PC-3 (cell line): ENCODE measurements at regions not wholly inside any gene's neighbourhood (a gene's known extent, or its start where the extent isn't known, plus 50 kb on each side); places are given as distances from the start of the nearest gene placed in this dataset.

Experiments used
- ATAC-seq: fragments of 200-7000 bp; cut with Tn5 transposase; 2 replicates; pipeline ENCODE4 v1.9.1; 2020; ENCODE audit warnings: mild to moderate bottlenecking, moderate library complexity
- BruUV-seq: library from RNA; stranded (reverse); fragments of 400-500 nt; replicated peaks from 2 replicates; lab custom pipeline; 2021; lab: Mats Ljungman, UMichigan
- CTCF ChIA-PET: fragments of 300-600 bp; sonication (Branson Sonifier 250); formaldehyde crosslinking; loops from one replicate; lab custom pipeline; 2022; ENCODE audit warnings: antibody characterized with exemption; lab: Charles Lee
- POLR2A ChIA-PET: fragments of 300-600 bp; sonication (Branson Sonifier 250); formaldehyde crosslinking; loops from one replicate; lab custom pipeline; 2022; ENCODE audit warnings: antibody characterized with exemption; ENCODE audit not compliant: unreplicated experiment; lab: Charles Lee
- DNase-seq: peaks from one replicate; pipeline ENCODE4 v3.0.0-alpha.2; 2015
- H2AFZ ChIP-seq: fragments of 300-600 bp; sonication (generic); 2 replicates; pipeline ENCODE4 v1.6.0; 2016; ENCODE audit warnings: antibody characterized with exemption, low read length
- H3F3A ChIP-seq: fragments of 300-600 bp; sonication (generic); one replicate; pipeline ENCODE4 v1.6.0; 2017; ENCODE audit warnings: antibody characterized with exemption, low read length, control low read depth, mild to moderate bottlenecking; ENCODE audit not compliant: unreplicated experiment
- H3K27ac ChIP-seq: fragments of 300-600 bp; sonication (generic); 2 replicates; pipeline ENCODE4 v1.5.1; 2016; ENCODE audit warnings: mild to moderate bottlenecking, low read length
- H3K27me3 ChIP-seq: fragments of 300-600 bp; sonication (generic); 2 replicates; pipeline ENCODE4 v1.6.1; 2016; ENCODE audit warnings: low read length, mixed read lengths
- H3K36me3 ChIP-seq: fragments of 300-600 bp; sonication (generic); 2 replicates; pipeline ENCODE4 v1.6.1; 2016; ENCODE audit warnings: low read depth, mixed run types, low read length, mixed read lengths
- H3K4me1 ChIP-seq: fragments of 300-600 bp; sonication (generic); 2 replicates; pipeline ENCODE4 v1.5.1; 2016; ENCODE audit warnings: low read length; ENCODE audit not compliant: insufficient read depth
- H3K4me2 ChIP-seq: fragments of 300-600 bp; sonication (generic); 2 replicates; pipeline ENCODE4 v1.6.0; 2016; ENCODE audit warnings: low read length
- H3K4me3 ChIP-seq: fragments of 300-600 bp; sonication (generic); 2 replicates; pipeline ENCODE4 v1.5.1; 2016; ENCODE audit warnings: mild to moderate bottlenecking, low read length, mixed read lengths
- H3K79me2 ChIP-seq: fragments of 300-600 bp; sonication (generic); 2 replicates; pipeline ENCODE4 v1.6.1; 2017; ENCODE audit warnings: low read length, mixed read lengths
- H3K9ac ChIP-seq: fragments of 300-600 bp; sonication (generic); 2 replicates; pipeline ENCODE4 v1.6.0; 2016; ENCODE audit warnings: mild to moderate bottlenecking, low read length
- H3K9me2 ChIP-seq: fragments of 300-600 bp; sonication (generic); replicated peaks from 2 replicates; pipeline ENCODE4 v1.6.1; 2016; ENCODE audit warnings: mixed run types, low read length, mixed read lengths
- H3K9me3 ChIP-seq: fragments of 300-600 bp; sonication (generic); 2 replicates; pipeline ENCODE4 v1.6.1; 2016; ENCODE audit warnings: low read length, mixed read lengths
- H4K20me1 ChIP-seq: fragments of 300-600 bp; sonication (generic); 2 replicates; pipeline ENCODE4 v1.6.1; 2016; ENCODE audit warnings: low read length, mixed read lengths
- EZH2 ChIP-seq: fragments of 300-600 bp; sonication (generic); IDR thresholded peaks from one replicate; pipeline ENCODE4 v1.6.1; 2017; ENCODE audit warnings: antibody characterized with exemption, mild to moderate bottlenecking, low read length; ENCODE audit not compliant: unreplicated experiment
- EZH2phosphoT487 ChIP-seq: fragments of 300-600 bp; sonication (generic); IDR thresholded peaks from 2 replicates; pipeline ENCODE4 v1.6.1; 2018; ENCODE audit warnings: mild to moderate bottlenecking, antibody characterized with exemption, low read length, borderline replicate concordance
- intact Hi-C: fragments of 100-400 bp; cut with micrococcal nuclease; formaldehyde crosslinking; loops from 2 replicates; pipeline ENCODE4 v1.9.0; 2023
- TF ChIP-seq, protein P1 (sequence below): fragments of 300-600 bp; sonication (generic); conservative IDR thresholded peaks from 2 replicates; pipeline ENCODE4 v1.5.1; 2017; ENCODE audit warnings: antibody characterized with exemption, low read depth, mild to moderate bottlenecking, low read length

DNA sequence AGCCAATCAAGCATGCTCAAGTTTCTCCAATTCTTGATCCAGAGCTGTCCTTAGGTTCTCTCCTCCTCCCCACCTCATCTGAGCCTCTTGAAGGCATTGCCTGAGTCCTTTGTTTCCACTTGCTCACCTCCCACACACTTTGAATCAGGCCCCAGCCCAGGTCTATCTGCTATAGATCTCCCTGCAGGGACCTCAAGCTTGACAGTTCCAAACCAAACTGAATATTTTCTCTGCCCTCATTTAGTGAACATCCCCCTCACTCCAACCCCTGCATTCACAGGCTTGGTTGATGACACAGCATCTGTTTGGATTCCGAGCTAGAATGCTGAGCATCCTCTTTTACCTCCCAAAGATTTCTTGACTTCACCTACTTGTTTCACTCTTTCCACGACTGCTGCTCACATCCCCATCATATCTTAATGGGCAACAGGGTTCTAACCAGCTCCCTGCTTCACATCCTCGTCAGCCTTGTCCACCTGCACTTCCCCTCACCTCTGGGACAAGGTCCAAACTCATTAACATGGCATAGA lies 474.5 kb downstream of the ZSWIM6 start:
- H3K4me2 ChIP-seq: no peak overlapping the region
- no peaks in the 10 kb centered on the region for H3K9me2 ChIP-seq
- no peaks in the 10 kb centered on the region for H3F3A ChIP-seq
- ChIA-PET CTCF (no interaction called here), POLR2A (no interaction called here)
- no TSS peak for BruUV-seq
- no peaks in the 10 kb centered on the region for H3K27me3 ChIP-seq
- no peak for ATAC-seq
- no peaks in the 10 kb centered on the region for H4K20me1 ChIP-seq
- no peaks in the 10 kb centered on the region for H3K9me3 ChIP-seq
- peaks cover 12% of the 10 kb centered on the region for H3K4me1 ChIP-seq
- H3K36me3 ChIP-seq: no peaks in the 10 kb centered on the region
- intact Hi-C loops: no loop called here
- DNase-seq: no peak
- no peak overlapping the region for H2AFZ ChIP-seq
- H3K4me3 ChIP-seq: no peak overlapping the region
- TF ChIP-seq, protein P1, sequence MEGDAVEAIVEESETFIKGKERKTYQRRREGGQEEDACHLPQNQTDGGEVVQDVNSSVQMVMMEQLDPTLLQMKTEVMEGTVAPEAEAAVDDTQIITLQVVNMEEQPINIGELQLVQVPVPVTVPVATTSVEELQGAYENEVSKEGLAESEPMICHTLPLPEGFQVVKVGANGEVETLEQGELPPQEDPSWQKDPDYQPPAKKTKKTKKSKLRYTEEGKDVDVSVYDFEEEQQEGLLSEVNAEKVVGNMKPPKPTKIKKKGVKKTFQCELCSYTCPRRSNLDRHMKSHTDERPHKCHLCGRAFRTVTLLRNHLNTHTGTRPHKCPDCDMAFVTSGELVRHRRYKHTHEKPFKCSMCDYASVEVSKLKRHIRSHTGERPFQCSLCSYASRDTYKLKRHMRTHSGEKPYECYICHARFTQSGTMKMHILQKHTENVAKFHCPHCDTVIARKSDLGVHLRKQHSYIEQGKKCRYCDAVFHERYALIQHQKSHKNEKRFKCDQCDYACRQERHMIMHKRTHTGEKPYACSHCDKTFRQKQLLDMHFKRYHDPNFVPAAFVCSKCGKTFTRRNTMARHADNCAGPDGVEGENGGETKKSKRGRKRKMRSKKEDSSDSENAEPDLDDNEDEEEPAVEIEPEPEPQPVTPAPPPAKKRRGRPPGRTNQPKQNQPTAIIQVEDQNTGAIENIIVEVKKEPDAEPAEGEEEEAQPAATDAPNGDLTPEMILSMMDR: no peak
- TF ChIP-seq EZH2phosphoT487 (no peak), EZH2 (no peak)
- H3K79me2 ChIP-seq: no peaks in the 10 kb centered on the region
- H3K27ac ChIP-seq: no peak overlapping the region
- H3K9ac ChIP-seq: no peak overlapping the region

DNA sequence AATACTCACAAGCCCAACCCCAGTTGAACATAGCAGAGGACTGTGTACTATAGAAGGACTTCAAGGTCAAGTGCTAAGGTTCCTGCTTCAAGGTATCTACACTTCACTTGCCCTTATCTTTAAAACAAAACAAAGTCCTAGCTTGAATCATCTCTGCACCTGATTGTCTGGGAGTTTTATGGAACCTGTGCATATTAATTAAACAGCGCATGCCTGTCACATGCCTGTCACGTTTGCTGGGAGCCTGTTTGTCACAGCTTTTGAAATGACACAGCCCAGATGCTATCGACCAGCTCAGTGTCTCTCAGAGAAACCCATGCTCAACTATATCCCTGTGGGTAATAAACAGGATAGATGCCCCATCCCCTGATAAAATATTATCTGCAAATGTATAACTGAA lies 476.0 kb downstream of the ZSWIM6 start:
- Histone ChIP-seq H3K9me3 (no peaks in the 10 kb centered on the region), H3K36me3 (no peaks in the 10 kb centered on the region), H3K4me3 (no peak overlapping the region), H4K20me1 (no peaks in the 10 kb centered on the region), H3K79me2 (no peaks in the 10 kb centered on the region), H3F3A (no peaks in the 10 kb centered on the region), H2AFZ (no peak overlapping the region), H3K27ac (no peak overlapping the region), H3K9me2 (no peaks in the 10 kb centered on the region), H3K9ac (no peak overlapping the region), H3K4me2 (no peak overlapping the region), H3K27me3 (no peaks in the 10 kb centered on the region), H3K4me1 (peaks cover 12% of the 10 kb centered on the region)
- ChIA-PET POLR2A (no interaction called here), CTCF (no interaction called here)
- BruUV-seq: no TSS peak
- ATAC-seq: no peak
- no peak for DNase-seq
- TF ChIP-seq EZH2phosphoT487: no peak
- TF ChIP-seq EZH2: no peak
- TF ChIP-seq, protein P1: no peak
- intact Hi-C loops: no loop called here

DNA sequence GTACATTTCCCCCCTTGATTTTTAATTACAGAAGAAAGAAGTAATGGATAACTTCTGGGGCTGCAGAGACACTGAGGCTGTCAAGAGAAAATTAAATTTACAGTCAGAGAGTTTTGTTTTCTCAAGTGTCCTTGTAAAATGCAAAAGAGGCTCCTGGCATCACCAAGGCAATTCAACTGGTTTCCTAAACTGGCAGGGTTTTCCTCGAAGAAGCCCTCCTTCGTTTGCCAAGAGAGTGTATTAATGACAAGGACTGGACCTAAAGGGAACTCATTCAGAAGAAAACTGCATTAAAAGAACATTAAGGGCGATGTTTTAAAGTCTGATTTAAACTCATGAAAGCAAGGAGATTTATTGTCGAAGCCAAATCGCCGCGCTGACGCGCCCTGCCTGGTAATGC lies 476.9 kb downstream of the ZSWIM6 start:
- Histone ChIP-seq H3K9ac (no peak overlapping the region), H3K79me2 (no peaks in the 10 kb centered on the region), H3K9me2 (no peaks in the 10 kb centered on the region), H3K27me3 (no peaks in the 10 kb centered on the region), H3K4me3 (no peak overlapping the region), H3K36me3 (no peaks in the 10 kb centered on the region), H4K20me1 (no peaks in the 10 kb centered on the region), H3F3A (no peaks in the 10 kb centered on the region), H3K27ac (no peak overlapping the region), H2AFZ (no peak overlapping the region), H3K4me1 (peaks cover 12% of the 10 kb centered on the region), H3K9me3 (no peaks in the 10 kb centered on the region), H3K4me2 (no peak overlapping the region)
- no peak for ATAC-seq
- intact Hi-C loops: no loop called here
- ChIA-PET CTCF (no interaction called here), POLR2A (no interaction called here)
- no peak for TF ChIP-seq EZH2phosphoT487
- TF ChIP-seq EZH2: no peak
- TF ChIP-seq, protein P1: no peak
- DNase-seq: no peak
- no TSS peak for BruUV-seq
